Spleen (tissue), 11 donors: ENCODE measurements at regions not wholly inside any gene's neighbourhood (a gene's known extent, or its start where the extent isn't known, plus 50 kb on each side); places are given as distances from the start of the nearest gene placed in this dataset.
A peak's percentile ranks its signal among the peaks of the same experiment; 100 is the strongest.

ENCODE experiments used
- DNase-seq: peaks from one replicate; pipeline ENCODE4 v3.0.0-alpha.2; 2020
- H3K27ac ChIP-seq, 8 donors: fragments of 200-600 bp; sonication (generic) in 7 of 8; 1 replicate in 4 of 8; 2 replicates in 4 of 8; pipeline versions ENCODE4 v1.5.0 to v1.8.0; 2016 to 2021; ENCODE audit warnings: inconsistent platforms in 4 of 8, mild to moderate bottlenecking in 4 of 8, moderate library complexity in 1 of 8
- H3K27me3 ChIP-seq, 7 donors: fragments of 200-600 bp; sonication (generic) in 6 of 7; replicated peaks in 1 of 7; 1 replicate in 4 of 7; 2 replicates in 3 of 7; pipeline versions ENCODE4 v1.5.0 to v1.8.0; 2016 to 2021; ENCODE audit warnings: inconsistent platforms in 3 of 7, mild to moderate bottlenecking in 1 of 7
- H3K36me3 ChIP-seq, 6 donors: fragments of 200-600 bp; sonication (generic) in 5 of 6; 1 replicate in 4 of 6; 2 replicates in 2 of 6; pipeline versions ENCODE4 v1.5.0 to v1.8.0; 2016 to 2021; ENCODE audit warnings: inconsistent platforms in 2 of 6
- H3K4me1 ChIP-seq, 6 donors: fragments of 200-600 bp; sonication (generic) in 5 of 6; 1 replicate in 3 of 6; 2 replicates in 3 of 6; pipeline versions ENCODE4 v1.5.0 to v1.8.0; 2016 to 2021; ENCODE audit warnings: inconsistent platforms in 3 of 6
- H3K4me3 ChIP-seq, 8 donors: fragments of 200-600 bp; sonication (generic) in 7 of 8; 1 replicate in 4 of 8; 2 replicates in 4 of 8; pipeline versions ENCODE4 v1.5.0 to v1.8.0; 2016 to 2021; ENCODE audit warnings: inconsistent platforms in 4 of 8, mild to moderate bottlenecking in 4 of 8, moderate library complexity in 2 of 8
- H3K9me3 ChIP-seq, 8 donors: fragments of 200-600 bp; sonication (generic) in 7 of 8; 1 replicate in 4 of 8; 2 replicates in 4 of 8; pipeline versions ENCODE4 v1.5.0 to v1.8.0; 2016 to 2021; ENCODE audit warnings: inconsistent platforms in 4 of 8
- CTCF ChIP-seq, 11 experiments: fragments of 200-600 bp in 7 of 11; fragments of 450-650 bp in 4 of 11; sonication (generic) in 4 of 11; IDR thresholded peaks in 8 of 11; conservative IDR thresholded peaks in 3 of 11; 1 replicate in 7 of 11; 2 replicates in 4 of 11; pipeline versions ENCODE4 v1.4.0 to v1.8.0; 2016 to 2021; ENCODE audit warnings: antibody characterized with exemption in 11 of 11, inconsistent platforms in 4 of 11, mild to moderate bottlenecking in 1 of 11
- POLR2A ChIP-seq, 3 donors: fragments of 450-650 bp; IDR thresholded peaks; one replicate each; pipeline ENCODE4 v1.5.1; 2017; ENCODE audit warnings: antibody characterized with exemption in 3 of 3, mild to moderate bottlenecking in 1 of 3
- POLR2AphosphoS5 ChIP-seq, 3 donors: sonication (generic); formaldehyde crosslinking; IDR thresholded peaks; one replicate each; pipeline ENCODE4 v1.5.1; 2017; ENCODE audit warnings: antibody characterized with exemption in 3 of 3
- WGBS, 5 donors: extraction: QIAGEN DNeasy Blood & Tissue Kit in 3 of 5; methylation state at CpG; one replicate each; pipeline versions ENCODE4 v1.1.5 to v1.1.7; 2013 to 2018; 5-methylcytosine and 5-hydroxymethylcytosine counted together
- intact Hi-C: fragments of 100-400 bp; cut with DNase I; formaldehyde crosslinking; loops from one replicate; pipeline ENCODE4 v1.15.0; 2023; ENCODE audit warnings: low total_unique reads
- donor health status: healthy with polysubstance abuse.
- donor health status: DM: no; HTN: no; CAD: no; lungs with moderate emphysema.
- donor health status: DM: no; HTN: no; CAD: no.
- donor health status: Bipolar disorder and iron deficiency.
- donor health status: healthy.
- donor health status: DM: no; HTN: no; CAD: no.
- donor health status: DM: yes; HTN: yes; CAD: no.

GRCh38 chr15:31274496-31275330 lies 51.9 kb upstream of the KLF13 start:
- DNase-seq = peak; percentile 47
- WGBS, 5 donors = 75 to 87% (median 77%) methylated on average over 13 to 14 of the region's 14 CpGs
- Histone ChIP-seq H3K4me1 (peaks cover 0 to 50% (median 10%) of the 10 kb centered on the region in 6 donors), H3K4me3 (no peak overlapping the region), H3K36me3 (no peaks in the 10 kb centered on the region), H3K27me3 (no peaks in the 10 kb centered on the region), H3K27ac (peak overlapping the region in 1 of 8 donors; percentile 3), H3K9me3 (no peaks in the 10 kb centered on the region)
- intact Hi-C loops = no loop called here
- TF ChIP-seq POLR2AphosphoS5 (IDR thresholded peaks at IDR 0.05) = no peak
- TF ChIP-seq POLR2A (IDR thresholded peaks at IDR 0.05) = no peak
- TF ChIP-seq CTCF (IDR thresholded peaks at IDR 0.05 in 8 of 11, conservative IDR thresholded peaks at IDR 0.05 in 3 of 11) = no peak

- H3K36me3 ChIP-seq = no peaks in the 10 kb centered on the region
- peak; percentile 59 for DNase-seq
- TF ChIP-seq POLR2A (IDR thresholded peaks at IDR 0.05) (no peak), POLR2AphosphoS5 (IDR thresholded peaks at IDR 0.05) (no peak), CTCF (IDR thresholded peaks at IDR 0.05 in 8 of 11, conservative IDR thresholded peaks at IDR 0.05 in 3 of 11) (no peak)
- intact Hi-C loops = no loop called here
- no peak overlapping the region for H3K27ac ChIP-seq
- peaks cover 0 to 41% (median 10%) of the 10 kb centered on the region in 6 donors for H3K4me1 ChIP-seq
- no peaks in the 10 kb centered on the region for H3K9me3 ChIP-seq
- no peaks in the 10 kb centered on the region for H3K27me3 ChIP-seq
- WGBS, 5 donors = 89 to 95% (median 93%) methylated on average over 15 to 17 of the region's 17 CpGs
- no peak overlapping the region for H3K4me3 ChIP-seq
These were observed 51.0 kb upstream of the KLF13 start for GRCh38 chr15:31275331-31276262.

GRCh38 chr15:31276596-31277298 lies 49.9 kb upstream of the KLF13 start:
- peak; percentile 30 for DNase-seq
- 85 to 91% (median 88%) methylated on average over 8 of the region's 8 CpGs for WGBS, 5 donors
- Histone ChIP-seq H3K9me3 (no peaks in the 10 kb centered on the region), H3K36me3 (no peaks in the 10 kb centered on the region), H3K27ac (no peak overlapping the region), H3K4me3 (no peak overlapping the region), H3K27me3 (no peaks in the 10 kb centered on the region), H3K4me1 (peaks cover 0 to 31% (median 10%) of the 10 kb centered on the region in 6 donors)
- TF ChIP-seq POLR2A (IDR thresholded peaks at IDR 0.05) = no peak
- no peak for TF ChIP-seq POLR2AphosphoS5 (IDR thresholded peaks at IDR 0.05)
- TF ChIP-seq CTCF (IDR thresholded peaks at IDR 0.05 in 8 of 11, conservative IDR thresholded peaks at IDR 0.05 in 3 of 11) = no peak
- intact Hi-C loops = no loop called here
